ENCODE measurements at regions not wholly inside any gene's neighbourhood (a gene's known extent, or its start where the extent isn't known, plus 50 kb on each side); places are given as distances from the start of the nearest gene placed in this dataset.
"Not testable (repeated sequence)": the region's sequence is repeated elsewhere in the genome, so short reads cannot be mapped to it uniquely, and the experiment has no call there.

- DNase-seq (ENCODE audit: low read depth), result not testable (repeated sequence)
These were observed 78.8 kb upstream of the SFSWAP start for GRCh38 chr12:131631889-131632651.

DNA sequence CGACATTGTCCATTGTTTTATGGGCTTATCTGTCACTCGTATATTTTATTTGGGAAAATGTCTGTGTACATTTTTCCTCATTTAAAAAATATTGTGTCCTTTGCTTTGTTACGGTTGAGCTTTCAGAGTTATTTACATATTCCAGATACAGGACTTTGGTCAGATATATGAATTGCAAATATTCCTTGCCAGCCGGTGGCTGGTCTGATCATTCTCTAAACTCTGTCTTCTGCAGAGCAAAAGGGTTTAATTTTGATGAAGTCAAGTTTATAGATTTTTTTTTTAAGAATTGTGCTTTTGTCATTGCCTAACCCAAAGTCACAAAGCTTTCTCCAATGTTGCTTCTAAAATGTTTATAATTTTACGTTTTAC, 78.3 kb upstream of the SFSWAP start:
- not testable (repeated sequence) for DNase-seq (ENCODE audit: low read depth)

DNA sequence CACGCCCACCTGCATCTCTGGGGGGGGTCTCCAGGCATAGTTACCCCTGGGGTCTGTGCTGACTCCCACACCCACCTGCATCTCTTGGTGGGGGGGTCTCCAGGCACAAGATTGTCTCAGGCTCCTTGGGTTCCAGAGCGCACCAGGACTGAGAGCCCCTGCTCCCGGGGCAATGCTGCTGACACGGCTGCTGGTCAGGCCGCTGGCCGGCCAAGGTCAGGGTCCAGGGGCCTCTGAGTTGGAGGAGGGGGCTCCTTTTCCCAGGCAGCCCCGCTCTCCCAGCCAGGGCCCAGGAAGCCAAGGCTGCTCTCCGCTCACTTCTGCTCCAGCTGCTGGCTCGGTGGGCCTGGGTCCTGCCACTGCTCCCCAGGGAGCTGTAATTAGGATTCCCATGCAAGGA, 77.3 kb upstream of the SFSWAP start:
- DNase-seq (ENCODE audit: low read depth), result not testable (repeated sequence)

- no peak for DNase-seq (ENCODE audit: low read depth)
These were observed 76.9 kb upstream of the SFSWAP start for GRCh38 chr12:131634037-131634436.

- DNase-seq (ENCODE audit: low read depth), result not testable (repeated sequence)
These were observed 75.9 kb upstream of the SFSWAP start for GRCh38 chr12:131635012-131635411.

DNA sequence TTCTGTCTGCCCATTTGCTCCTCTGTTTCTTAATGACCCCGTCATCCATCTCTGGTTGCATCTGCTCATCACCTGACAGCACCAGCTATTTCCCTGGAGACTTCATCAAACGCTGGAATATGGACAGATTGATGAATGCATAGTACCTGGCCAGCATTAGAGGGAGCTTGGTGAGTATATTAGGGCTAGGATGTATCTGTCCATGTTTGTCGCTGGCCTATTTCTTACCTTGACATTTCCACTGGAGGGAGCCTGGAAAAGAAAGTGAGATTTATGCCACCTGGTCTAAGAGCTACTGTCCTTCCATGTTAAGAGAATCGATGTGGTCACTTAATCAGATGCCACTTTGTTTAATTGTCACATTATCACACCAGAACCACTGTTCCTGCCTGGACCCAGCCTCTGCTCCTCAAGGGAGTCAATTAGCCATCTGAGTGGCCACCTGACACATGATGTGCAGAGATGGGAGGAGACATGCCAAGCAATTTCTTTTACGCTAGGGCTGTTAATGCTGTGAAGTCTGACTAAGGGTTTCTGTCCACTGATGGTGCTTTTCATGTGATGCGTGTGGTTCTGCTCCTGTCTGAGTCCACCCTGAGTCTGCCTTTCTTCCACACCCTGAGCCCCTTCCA, 75.3 kb upstream of the SFSWAP start:
- no peak for DNase-seq (ENCODE audit: low read depth)

DNA sequence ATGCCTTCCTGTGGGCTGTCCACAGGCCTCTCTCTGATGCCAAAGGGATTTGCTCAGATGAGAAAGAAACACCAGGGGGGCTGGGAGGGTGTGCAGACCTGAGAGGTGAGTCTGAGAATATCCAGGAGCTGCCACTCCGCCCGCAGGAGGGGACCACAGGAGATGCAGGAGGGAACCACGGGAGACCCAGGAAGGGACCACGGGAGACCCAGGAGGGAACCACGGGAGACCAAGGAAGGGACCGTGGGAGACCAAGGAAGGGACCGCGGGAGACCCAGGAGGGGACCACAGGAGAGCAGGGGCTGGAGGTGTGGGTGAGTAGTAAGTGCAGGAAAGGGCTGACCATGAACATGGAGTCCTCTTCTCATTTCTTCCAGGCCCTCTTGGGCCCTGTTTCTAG, 74.6 kb upstream of the SFSWAP start:
- DNase-seq (ENCODE audit: low read depth), result no peak

- no peak for DNase-seq (ENCODE audit: low read depth)
These were observed 73.7 kb upstream of the SFSWAP start for GRCh38 chr12:131636940-131637750.

- no peak for DNase-seq (ENCODE audit: low read depth)
These were observed 72.9 kb upstream of the SFSWAP start for GRCh38 chr12:131637986-131638385.

DNA sequence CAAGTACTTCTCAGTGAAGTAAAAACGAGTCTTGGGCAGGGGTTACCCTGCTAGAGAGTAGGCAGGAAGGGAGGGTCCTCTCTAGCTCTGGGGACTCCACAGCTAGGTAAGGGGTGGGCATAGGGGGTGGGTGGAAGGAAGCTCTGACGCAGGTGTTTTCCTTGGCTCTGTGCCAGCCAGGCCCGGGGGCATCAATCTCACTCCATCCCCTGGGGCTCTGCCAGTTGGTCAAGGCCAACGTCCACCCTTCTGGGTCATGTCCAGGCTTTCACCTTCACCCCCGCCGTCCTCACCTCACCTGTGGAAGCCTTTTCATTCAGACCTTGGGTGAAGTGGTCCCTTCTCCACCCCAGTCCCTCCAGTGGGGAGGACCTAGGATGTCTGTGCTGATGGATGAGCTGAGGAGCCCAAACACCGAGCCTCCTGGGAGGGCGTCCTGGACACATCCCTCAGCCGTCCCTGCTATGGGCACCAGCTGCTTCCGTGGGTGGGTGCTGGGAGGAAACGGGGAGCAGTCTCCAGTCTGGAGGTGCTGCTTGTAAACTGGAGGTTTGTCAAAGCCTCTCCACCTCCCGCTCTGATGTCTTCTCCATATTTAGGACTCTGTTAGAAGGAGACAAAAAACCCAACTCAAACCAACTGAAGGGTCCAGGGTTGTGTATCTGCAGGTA, 71.5 kb upstream of the SFSWAP start:
- DNase-seq (ENCODE audit: low read depth), result no peak

DNA sequence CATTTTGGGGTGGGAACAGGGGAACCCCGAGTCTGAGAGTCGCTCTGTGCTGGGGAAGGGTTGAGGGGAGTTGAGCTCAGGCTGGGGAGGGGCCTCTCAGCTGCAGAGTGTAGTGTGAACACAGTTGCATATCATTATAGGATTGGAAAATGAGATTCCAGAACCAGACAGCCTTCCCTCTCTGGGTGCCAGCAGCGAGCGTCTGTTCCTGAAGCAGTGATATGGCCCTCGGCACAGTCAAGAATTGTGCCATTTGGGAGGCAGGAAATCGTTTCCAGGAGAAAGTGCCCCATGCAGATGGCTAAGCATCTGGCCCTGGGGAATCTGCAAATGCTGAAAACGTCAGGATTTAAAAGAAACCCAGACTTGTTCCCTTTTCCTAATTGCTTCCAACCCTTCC, 70.4 kb upstream of the SFSWAP start:
- no peak for DNase-seq (ENCODE audit: low read depth)

DNA sequence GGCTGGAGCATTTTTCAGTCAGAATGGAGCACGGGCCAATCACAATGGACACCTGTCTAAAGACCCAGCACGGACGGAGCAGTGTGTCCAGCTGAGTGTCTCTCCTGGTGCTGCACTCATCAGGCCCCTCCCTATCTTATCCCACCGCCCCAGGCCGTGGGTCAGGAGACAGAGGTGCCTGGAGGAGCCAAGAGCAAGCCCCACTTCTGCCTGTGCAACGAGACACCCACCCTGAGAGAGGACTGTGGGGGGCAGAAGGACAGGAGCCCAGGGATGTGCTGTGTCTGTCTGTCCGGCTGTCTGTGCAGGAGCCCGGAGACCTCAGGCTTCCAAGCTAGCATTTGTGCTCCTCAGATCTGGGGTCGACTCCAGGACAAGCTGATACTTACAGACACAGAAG, 69.6 kb upstream of the SFSWAP start:
- DNase-seq (ENCODE audit: low read depth), result no peak

- no peak for DNase-seq (ENCODE audit: low read depth)
These were observed 68.8 kb upstream of the SFSWAP start for GRCh38 chr12:131642101-131642540.

GRCh38 chr12:131642771-131643170, 68.1 kb upstream of the SFSWAP start:
- DNase-seq (ENCODE audit: low read depth), result no peak

GRCh38 chr12:131643631-131644452, 67.0 kb upstream of the SFSWAP start:
- no peak for DNase-seq (ENCODE audit: low read depth)

GRCh38 chr12:131644481-131644880, 66.4 kb upstream of the SFSWAP start:
- DNase-seq (ENCODE audit: low read depth), result no peak

DNA sequence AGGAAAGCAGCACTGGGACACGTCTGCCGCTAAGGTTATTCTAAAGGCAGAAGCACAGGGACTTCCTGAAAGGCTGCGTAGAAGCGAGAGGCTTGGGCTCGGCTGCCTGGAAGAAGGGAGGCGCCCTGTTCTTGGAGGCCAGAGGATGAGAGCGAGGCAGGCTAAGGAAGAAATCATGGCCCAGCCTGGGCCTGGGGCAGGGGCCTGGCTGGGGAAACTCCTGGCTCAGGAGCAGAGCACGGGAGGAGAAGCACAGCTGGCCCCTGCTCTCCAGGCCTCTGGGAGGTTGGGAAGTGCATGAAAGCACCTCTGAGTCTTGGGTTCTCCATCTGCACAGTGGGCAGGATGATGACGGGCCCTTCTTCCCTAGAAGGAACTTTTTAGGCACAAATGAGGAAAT, 66.0 kb upstream of the SFSWAP start:
- DNase-seq (ENCODE audit: low read depth), result not testable (repeated sequence)

DNA sequence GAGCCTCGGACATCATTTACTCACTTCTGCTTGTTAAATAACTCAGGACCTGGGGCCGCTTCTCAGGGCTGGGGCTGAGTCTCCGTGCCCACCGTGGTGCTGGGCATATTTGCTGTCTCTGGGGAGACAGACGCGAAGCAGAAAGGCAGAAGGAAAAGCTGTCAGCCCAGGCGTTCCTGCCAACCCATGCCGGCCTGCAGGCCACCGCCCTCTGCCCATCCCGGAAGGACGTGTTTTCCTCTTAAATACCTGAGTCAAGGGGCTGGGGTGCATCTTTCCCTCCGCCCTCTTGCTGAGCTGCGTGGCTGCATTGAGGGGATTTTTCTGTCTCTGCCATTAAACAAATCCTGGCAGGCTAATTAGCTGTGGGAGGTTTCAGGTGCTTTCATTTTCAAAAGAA, 65.3 kb upstream of the SFSWAP start:
- not testable (repeated sequence) for DNase-seq (ENCODE audit: low read depth)

DNA sequence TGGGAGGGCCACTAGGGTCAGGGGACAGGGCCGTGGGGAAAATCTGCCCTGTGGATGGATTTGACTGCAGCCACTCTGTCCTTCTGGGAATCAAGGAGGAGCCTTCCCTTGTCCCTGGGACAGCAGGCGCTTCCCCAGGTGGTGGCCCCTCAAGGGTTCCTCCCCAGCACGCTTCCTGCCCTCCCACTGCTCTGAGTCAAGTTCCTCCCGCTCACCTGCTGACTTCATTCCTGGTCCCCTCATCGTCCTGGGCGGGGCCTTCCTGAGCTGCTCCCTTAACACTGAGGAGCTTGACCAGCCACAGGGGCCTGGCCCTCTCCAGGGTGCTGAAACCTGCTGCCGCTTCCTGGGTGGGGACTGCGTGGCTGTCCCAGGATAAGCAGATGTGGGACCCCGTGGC, 64.4 kb upstream of the SFSWAP start:
- not testable (repeated sequence) for DNase-seq (ENCODE audit: low read depth)

DNA sequence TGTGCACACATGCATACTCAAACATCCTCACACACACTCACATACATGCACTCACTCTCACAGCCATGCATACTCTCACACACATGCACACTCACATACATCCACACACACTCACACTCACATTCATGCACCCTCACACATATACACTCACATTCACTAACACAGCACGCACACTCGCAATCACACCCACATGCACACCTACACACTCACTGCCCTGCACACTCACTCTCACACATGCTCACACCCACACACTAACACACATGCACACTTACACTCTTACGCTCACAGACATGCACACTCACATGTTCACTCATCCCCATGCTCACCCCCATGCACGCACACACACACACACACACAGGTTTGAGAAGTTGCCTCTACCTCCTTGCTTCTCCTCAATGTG, 63.2 kb upstream of the SFSWAP start:
- no peak for DNase-seq (ENCODE audit: low read depth)

- not testable (repeated sequence) for DNase-seq (ENCODE audit: low read depth)
These were observed 55.3 kb upstream of the SFSWAP start for GRCh38 chr12:131655469-131656174.

All from EH (cell line).